Lower leg skin (tissue), 3 donors: ENCODE measurements at regions not wholly inside any gene's neighbourhood (a gene's known extent, or its start where the extent isn't known, plus 50 kb on each side); places are given as distances from the start of the nearest gene placed in this dataset.

Experiments used
- POLR2A ChIP-seq, 2 donors: fragments of 450-650 bp; IDR thresholded peaks; one replicate each; pipeline ENCODE4 v1.6.1; 2016 to 2017; ENCODE audit warnings: antibody characterized with exemption in 2 of 2, mild to moderate bottlenecking in 1 of 2, moderate library complexity in 1 of 2
- TF ChIP-seq, protein P1 (sequence below), 3 donors: fragments of 450-650 bp; IDR thresholded peaks; one replicate each; pipeline ENCODE4 v1.5.1; 2016; ENCODE audit warnings: antibody characterized with exemption in 3 of 3, mild to moderate bottlenecking in 3 of 3, moderate library complexity in 2 of 3

DNA sequence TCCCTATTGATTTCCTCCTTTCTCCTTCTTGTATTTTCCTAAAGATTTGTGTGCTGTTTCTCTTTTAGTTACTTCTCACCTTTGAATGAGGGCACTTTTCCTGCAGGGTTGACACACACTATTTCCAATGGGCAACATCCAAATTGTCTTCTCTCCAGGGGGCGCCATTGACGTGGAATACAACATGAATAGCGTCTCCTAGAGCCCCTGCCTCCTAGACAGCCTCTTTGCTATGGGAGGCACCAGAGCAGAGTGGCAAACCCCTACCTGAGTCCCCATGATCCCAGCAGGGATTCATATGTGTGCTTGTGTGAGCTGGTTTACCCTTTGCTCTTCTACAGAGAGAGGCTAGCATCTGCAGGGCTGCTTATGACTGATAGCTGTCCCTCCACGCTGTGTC lies 61.3 kb upstream of the ITSN2 start:
- TF ChIP-seq, protein P1, sequence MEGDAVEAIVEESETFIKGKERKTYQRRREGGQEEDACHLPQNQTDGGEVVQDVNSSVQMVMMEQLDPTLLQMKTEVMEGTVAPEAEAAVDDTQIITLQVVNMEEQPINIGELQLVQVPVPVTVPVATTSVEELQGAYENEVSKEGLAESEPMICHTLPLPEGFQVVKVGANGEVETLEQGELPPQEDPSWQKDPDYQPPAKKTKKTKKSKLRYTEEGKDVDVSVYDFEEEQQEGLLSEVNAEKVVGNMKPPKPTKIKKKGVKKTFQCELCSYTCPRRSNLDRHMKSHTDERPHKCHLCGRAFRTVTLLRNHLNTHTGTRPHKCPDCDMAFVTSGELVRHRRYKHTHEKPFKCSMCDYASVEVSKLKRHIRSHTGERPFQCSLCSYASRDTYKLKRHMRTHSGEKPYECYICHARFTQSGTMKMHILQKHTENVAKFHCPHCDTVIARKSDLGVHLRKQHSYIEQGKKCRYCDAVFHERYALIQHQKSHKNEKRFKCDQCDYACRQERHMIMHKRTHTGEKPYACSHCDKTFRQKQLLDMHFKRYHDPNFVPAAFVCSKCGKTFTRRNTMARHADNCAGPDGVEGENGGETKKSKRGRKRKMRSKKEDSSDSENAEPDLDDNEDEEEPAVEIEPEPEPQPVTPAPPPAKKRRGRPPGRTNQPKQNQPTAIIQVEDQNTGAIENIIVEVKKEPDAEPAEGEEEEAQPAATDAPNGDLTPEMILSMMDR (IDR thresholded peaks at IDR 0.05), result no peak
- no peak for TF ChIP-seq POLR2A (IDR thresholded peaks at IDR 0.05)
